BJ (cell line): ENCODE measurements at regions not wholly inside any gene's neighbourhood (a gene's known extent, or its start where the extent isn't known, plus 50 kb on each side); places are given as distances from the start of the nearest gene placed in this dataset.

Experiments used
- CTCF ChIA-PET: fragments of 350-600 bp; formaldehyde crosslinking; extraction: SDS; loops from one replicate; lab custom pipeline; 2021; ENCODE audit warnings: antibody characterized with exemption, inconsistent platforms; lab: Yijun Ruan, JAX
- POLR2A ChIA-PET: fragments of 300-600 bp; sonication (Branson Sonifier 250); formaldehyde crosslinking; extraction: SDS; loops from one replicate; lab custom pipeline; 2021; ENCODE audit warnings: antibody characterized with exemption; lab: Charles Lee
- DNase-seq: peaks from one replicate; pipeline ENCODE4 v3.0.0-alpha.2; 2011; ENCODE audit warnings: low read depth
- H3K27me3 ChIP-seq: 2 replicates; pipeline ENCODE4 v1.6.0; 2011; ENCODE audit warnings: low read length; ENCODE audit not compliant: control insufficient read depth, insufficient read depth
- H3K36me3 ChIP-seq: 2 replicates; pipeline ENCODE4 v1.5.1; 2011; ENCODE audit warnings: low read length; ENCODE audit not compliant: control insufficient read depth, insufficient read depth
- H3K4me3 ChIP-seq: 2 replicates; pipeline ENCODE4 v1.5.1; 2011; ENCODE audit warnings: low read depth, mild to moderate bottlenecking, control low read depth, low read length
- TF ChIP-seq, protein P1 (sequence below): IDR thresholded peaks from 2 replicates; pipeline ENCODE4 v1.5.1; 2011; ENCODE audit warnings: low read depth, mild to moderate bottlenecking, control low read depth, inconsistent platforms, low read length, moderate library complexity; ENCODE audit not compliant: insufficient read depth

DNA sequence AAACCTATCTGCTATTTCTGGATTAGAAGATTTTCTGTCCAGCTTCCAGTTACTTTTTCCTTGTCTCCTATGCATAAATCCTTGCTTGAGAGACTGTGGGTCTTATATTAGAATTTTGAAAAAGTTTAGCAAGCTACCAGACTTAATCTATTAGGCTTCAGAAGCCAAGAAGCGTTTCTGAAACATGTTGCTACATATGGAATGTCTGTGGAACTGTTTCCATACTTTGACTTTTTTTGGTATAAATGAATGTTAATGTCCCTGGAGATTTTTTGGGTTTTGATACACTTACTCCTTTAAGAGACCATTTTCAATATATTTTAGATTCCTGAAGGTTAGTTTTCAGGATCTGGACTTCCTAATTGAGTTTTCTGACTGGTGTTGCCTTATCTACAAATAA is 191.4 kb upstream of the SGCD start:
- POLR2A ChIA-PET: no interaction called here
- CTCF ChIA-PET: interaction anchor here (1.4 kb wide), 1 partner anchor 9 kb away, joined by 3 read pairs; no protein-coding TSS in a partner anchor
- Histone ChIP-seq H3K4me3 (no peak overlapping the region), H3K27me3 (no peaks in the 10 kb centered on the region), H3K36me3 (no peaks in the 10 kb centered on the region)
- TF ChIP-seq, protein P1, sequence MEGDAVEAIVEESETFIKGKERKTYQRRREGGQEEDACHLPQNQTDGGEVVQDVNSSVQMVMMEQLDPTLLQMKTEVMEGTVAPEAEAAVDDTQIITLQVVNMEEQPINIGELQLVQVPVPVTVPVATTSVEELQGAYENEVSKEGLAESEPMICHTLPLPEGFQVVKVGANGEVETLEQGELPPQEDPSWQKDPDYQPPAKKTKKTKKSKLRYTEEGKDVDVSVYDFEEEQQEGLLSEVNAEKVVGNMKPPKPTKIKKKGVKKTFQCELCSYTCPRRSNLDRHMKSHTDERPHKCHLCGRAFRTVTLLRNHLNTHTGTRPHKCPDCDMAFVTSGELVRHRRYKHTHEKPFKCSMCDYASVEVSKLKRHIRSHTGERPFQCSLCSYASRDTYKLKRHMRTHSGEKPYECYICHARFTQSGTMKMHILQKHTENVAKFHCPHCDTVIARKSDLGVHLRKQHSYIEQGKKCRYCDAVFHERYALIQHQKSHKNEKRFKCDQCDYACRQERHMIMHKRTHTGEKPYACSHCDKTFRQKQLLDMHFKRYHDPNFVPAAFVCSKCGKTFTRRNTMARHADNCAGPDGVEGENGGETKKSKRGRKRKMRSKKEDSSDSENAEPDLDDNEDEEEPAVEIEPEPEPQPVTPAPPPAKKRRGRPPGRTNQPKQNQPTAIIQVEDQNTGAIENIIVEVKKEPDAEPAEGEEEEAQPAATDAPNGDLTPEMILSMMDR: no peak
- DNase-seq: no peak

DNA sequence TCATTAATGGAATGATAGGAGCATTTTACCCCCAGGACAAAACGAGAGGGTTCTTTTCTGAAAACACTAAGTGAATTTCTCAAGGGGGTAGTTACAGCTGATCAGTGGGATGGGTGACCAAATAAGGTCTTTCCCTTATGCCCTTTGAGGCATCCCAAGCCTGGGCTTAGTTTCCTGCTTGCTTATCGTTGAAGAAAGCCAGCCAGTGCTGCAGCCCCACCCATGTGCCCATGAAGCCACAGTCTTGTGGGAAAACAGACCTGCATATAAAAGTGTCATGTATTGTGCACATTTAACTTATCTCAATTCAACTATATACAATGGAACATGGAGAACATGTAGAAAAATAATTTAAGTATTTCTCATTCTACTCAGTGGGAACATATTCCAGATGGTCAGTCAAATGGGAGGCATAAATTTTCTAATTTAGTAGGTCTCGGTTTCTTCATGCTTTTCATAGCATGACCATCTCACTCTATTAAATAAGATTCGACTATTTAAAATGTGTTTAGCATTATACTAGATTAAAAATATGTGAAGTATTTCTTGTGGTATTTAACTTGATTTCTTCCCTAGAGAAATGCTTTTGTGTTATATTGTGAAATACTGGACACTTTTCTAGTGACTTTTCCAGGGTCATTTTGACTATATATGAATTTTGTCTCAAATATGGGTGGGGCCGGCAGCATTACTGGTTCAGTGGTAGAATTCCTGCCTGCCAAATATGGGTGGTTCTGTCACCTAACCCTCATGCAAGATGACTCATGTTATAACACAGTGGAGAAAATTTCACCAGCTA is 189.7 kb upstream of the SGCD start:
- DNase-seq: peak; percentile 83
- Histone ChIP-seq H3K36me3 (no peaks in the 10 kb centered on the region), H3K27me3 (no peaks in the 10 kb centered on the region), H3K4me3 (no peak overlapping the region)
- TF ChIP-seq, protein P1: no peak
- POLR2A ChIA-PET: interaction anchor here (0.6 kb wide), 1 partner anchor 10 kb away, joined by 5 read pairs; no protein-coding TSS in a partner anchor
- CTCF ChIA-PET: interaction anchor here (0.7 to 1.1 kb wide), 2 partner anchors 41 to 282 kb away, joined by 3 to 4 read pairs; no protein-coding TSS in a partner anchor

DNA sequence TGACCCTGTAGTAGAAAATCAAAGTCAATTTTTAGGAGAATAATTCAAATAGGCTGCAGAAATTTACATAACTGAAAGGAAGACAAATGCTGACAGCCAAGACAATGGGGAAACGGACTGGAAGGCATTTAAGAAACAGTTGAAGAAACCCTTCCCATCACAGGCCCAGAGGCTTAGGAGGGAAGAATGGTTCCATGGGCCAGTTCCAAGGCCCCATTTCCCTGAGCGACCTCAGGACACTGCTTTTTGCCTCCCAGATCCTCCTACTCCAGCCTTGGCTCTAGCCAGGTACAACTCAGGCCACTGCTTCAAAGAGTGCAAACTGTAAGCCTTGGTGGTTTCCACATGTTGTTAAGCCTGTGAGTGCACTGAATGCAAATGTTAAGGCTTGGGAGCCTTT is 184.1 kb upstream of the SGCD start:
- no peaks in the 10 kb centered on the region for H3K27me3 ChIP-seq
- DNase-seq: no peak
- TF ChIP-seq, protein P1: no peak
- POLR2A ChIA-PET: no interaction called here
- no peaks in the 10 kb centered on the region for H3K36me3 ChIP-seq
- CTCF ChIA-PET: no interaction called here
- H3K4me3 ChIP-seq: no peak overlapping the region

DNA sequence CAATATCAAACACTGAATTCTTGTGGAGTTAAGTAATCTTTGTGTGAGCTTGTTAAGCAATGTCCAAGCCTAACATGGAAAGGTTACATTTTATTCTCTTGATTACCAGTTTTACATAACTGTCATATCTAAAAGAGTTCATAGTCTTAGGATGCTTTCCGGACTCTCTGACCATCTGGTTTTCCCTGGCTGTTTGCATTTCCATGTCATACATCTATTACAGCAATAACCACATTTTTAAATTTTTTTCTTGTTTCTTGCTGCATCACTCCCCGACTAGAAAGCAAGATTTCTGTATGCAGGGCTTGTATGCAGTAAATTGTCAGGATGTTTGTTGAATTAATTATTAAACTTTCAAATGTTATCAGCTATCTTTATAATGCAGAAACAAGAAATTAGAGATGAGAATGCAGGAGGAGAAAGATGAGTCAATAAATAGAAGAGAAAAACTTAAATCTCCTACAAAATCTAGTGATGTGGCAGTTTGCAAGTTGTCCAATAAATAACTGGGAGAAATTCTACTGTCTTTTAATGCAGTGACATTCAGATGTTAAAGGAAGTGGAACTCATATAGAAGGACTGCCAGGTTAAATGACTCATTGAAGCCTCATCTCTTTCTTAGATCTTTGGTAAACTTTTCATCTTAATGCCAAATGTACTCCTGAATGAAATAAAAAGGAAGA is 179.6 kb upstream of the SGCD start:
- POLR2A ChIA-PET: interaction anchor here (0.6 kb wide), 1 partner anchor 10 kb away, joined by 5 read pairs; no protein-coding TSS in a partner anchor
- TF ChIP-seq, protein P1: no peak
- CTCF ChIA-PET: no interaction called here
- Histone ChIP-seq H3K27me3 (no peaks in the 10 kb centered on the region), H3K4me3 (no peak overlapping the region), H3K36me3 (no peaks in the 10 kb centered on the region)
- DNase-seq: peak; percentile 66

DNA sequence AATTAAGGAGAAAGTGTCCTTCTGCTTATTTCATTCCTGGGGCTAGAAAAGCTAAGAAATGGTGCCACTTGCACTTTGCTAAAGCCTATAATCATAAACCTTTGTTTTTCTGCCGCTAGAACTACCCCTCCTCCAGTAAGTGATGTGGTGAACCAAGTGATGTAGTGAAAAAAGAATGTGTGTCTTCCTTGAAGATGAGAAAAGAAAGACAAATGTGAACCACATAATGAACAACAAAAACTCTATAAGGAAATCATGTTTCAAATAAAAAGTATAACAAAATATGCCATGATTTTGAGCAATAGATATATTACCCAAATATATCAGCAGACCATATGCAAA is 179.0 kb upstream of the SGCD start:
- DNase-seq: peak; percentile 20
- Histone ChIP-seq H3K27me3 (no peaks in the 10 kb centered on the region), H3K36me3 (no peaks in the 10 kb centered on the region), H3K4me3 (no peak overlapping the region)
- ChIA-PET POLR2A (no interaction called here), CTCF (no interaction called here)
- TF ChIP-seq, protein P1: no peak
